ENCODE measurements at regions not wholly inside any gene's neighbourhood (a gene's known extent, or its start where the extent isn't known, plus 50 kb on each side); places are given as distances from the start of the nearest gene placed in this dataset.

DNA sequence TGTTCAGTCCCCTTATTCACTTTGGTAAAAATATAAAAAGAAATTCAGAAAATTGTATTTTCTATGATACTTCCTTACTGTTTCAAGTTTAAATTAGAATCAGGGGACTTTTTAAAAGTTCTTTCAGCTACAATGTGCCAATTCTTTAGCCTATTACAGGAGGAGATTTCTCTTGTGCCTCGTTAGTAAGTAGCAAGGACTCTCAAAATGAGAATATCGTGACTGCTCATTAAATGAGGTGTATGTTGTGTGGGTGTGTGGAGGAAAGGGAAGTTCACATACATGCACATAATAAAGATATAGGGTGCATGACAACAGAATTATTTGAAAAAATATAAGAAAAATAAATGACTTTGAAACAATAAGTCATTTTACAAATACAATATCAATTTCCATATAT, 190.5 kb downstream of the DTHD1 start:
- TF ChIP-seq CTCF (conservative IDR thresholded peaks at IDR 0.05): no peak
- TF ChIP-seq EZH2 (IDR thresholded peaks at IDR 0.05; ENCODE audit: low read depth): no peak

Measured in PC-9 (cell line).